ENCODE measurements at regions not wholly inside any gene's neighbourhood (a gene's known extent, or its start where the extent isn't known, plus 50 kb on each side); places are given as distances from the start of the nearest gene placed in this dataset.
A peak's percentile ranks its signal among the peaks of the same experiment; 100 is the strongest.

- POLR2A ChIA-PET, result no interaction called here
- CTCF ChIA-PET, result no interaction called here
- DNase-seq (ENCODE audit: extremely low spot score), result no peak
- TF ChIP-seq, protein P1, sequence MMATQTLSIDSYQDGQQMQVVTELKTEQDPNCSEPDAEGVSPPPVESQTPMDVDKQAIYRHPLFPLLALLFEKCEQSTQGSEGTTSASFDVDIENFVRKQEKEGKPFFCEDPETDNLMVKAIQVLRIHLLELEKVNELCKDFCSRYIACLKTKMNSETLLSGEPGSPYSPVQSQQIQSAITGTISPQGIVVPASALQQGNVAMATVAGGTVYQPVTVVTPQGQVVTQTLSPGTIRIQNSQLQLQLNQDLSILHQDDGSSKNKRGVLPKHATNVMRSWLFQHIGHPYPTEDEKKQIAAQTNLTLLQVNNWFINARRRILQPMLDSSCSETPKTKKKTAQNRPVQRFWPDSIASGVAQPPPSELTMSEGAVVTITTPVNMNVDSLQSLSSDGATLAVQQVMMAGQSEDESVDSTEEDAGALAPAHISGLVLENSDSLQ (IDR thresholded peaks at IDR 0.05), result peak; percentile 49; the same call in 1 of the 2 replicates
- TF ChIP-seq ZNF384 (IDR thresholded peaks at IDR 0.05) (0 out of 2 replicates have a peak, but pooled peaks have one; percentile 21), HDGF (IDR thresholded peaks at IDR 0.05; ENCODE audit: borderline replicate concordance) (no peak), ELF4 (IDR thresholded peaks at IDR 0.05) (no peak), FOXK2 (IDR thresholded peaks at IDR 0.05) (no peak)
Measured at GRCh38 chr5:73370640-73371583, 77.7 kb downstream of the FOXD1 start.

DNA sequence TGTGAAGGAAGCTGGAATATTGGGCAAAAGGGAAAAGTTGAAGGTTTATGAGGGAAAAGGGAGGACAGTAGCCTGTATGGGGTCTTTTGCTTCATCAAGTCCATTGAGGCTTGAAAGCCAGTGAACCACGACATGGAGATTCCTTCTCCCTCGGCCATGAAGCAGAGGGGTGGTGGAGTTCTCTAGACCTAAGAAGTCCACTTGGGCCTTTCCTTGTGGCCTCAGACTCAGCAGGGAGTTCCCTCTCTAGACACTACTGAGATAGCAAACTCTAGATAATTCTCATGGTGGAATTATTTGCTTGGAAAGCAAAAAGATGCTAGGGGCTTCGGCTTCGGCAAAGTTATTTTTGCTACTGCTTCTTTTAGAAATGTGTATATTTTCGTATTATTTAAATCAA is 78.5 kb downstream of the FOXD1 start:
- ChIA-PET POLR2A (no interaction called here), CTCF (no interaction called here)
- TF ChIP-seq LEF1 (IDR thresholded peaks at IDR 0.05; ENCODE audit: borderline replicate concordance), result no peak
- no peak for TF ChIP-seq SUZ12 (IDR thresholded peaks at IDR 0.05)
- TF ChIP-seq ARNT (IDR thresholded peaks at IDR 0.05), result no peak
- TF ChIP-seq CTBP1 (IDR thresholded peaks at IDR 0.05; ENCODE audit: borderline replicate concordance), result no peak
- no peak for TF ChIP-seq L3MBTL2 (conservative IDR thresholded peaks at IDR 0.05)
- no peak for TF ChIP-seq FOXM1 (IDR thresholded peaks at IDR 0.05; ENCODE audit: borderline replicate concordance)
- TF ChIP-seq NFRKB (IDR thresholded peaks at IDR 0.05), result no peak
- no peak for TF ChIP-seq BHLHE40 (IDR thresholded peaks at IDR 0.05; ENCODE audit: borderline replicate concordance)
- no peak for TF ChIP-seq SP1 (IDR thresholded peaks at IDR 0.05)
- no peak for TF ChIP-seq HDGF (IDR thresholded peaks at IDR 0.05; ENCODE audit: borderline replicate concordance)
- TF ChIP-seq ZNF384 (IDR thresholded peaks at IDR 0.05), result no peak
- TF ChIP-seq FOXA1 (IDR thresholded peaks at IDR 0.05), result no peak
- TF ChIP-seq TARDBP (IDR thresholded peaks at IDR 0.05), result no peak
- TF ChIP-seq, protein P1 (IDR thresholded peaks at IDR 0.05), result no peak
- TF ChIP-seq FOXK2 (IDR thresholded peaks at IDR 0.05), result no peak
- no peak for TF ChIP-seq ELF4 (IDR thresholded peaks at IDR 0.05)
- no peak for DNase-seq (ENCODE audit: extremely low spot score)

DNA sequence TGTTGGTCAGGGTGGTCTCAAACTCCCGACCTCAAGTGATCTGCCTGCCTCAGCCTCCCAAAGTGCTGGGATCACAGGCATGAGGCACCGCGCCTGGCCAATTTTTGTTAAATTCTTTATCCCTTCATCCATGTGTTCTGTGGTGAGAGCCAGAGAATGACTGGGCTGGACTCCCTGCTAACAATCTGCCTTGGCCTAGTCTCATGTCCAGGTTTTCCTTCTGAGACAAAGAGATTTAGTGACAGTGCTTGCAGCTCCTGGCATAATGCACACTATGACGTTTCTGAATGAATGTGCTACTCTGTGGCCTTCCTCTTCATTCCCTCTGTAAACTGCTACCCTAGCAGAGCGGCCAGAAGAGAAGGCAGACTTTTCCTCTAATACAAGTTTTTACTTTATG is 79.3 kb downstream of the FOXD1 start:
- CTCF ChIA-PET, result no interaction called here
- TF ChIP-seq ELF4 (IDR thresholded peaks at IDR 0.05) (no peak), TARDBP (IDR thresholded peaks at IDR 0.05) (no peak), CTBP1 (IDR thresholded peaks at IDR 0.05; ENCODE audit: borderline replicate concordance) (no peak)
- no peak for DNase-seq (ENCODE audit: extremely low spot score)
- POLR2A ChIA-PET, result no interaction called here

DNA sequence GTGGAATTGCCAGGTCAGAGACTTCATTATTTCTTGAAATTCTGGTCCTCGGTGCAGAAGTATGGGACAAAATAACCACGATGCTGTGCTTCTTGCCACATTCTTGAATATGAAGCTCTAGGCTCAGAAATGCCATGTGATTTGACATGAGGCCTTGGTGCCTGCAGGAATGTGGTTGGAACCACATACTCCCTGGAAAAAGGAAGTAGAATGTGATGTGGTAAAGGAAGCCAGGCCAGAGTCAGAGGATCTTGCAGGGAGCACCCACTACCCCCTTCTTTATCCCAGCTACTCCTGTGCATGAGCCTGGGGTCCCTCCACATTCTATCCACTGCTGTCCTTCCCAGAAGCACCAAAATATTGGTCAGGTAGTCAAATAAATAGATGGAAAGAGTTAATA is 80.9 kb downstream of the FOXD1 start:
- no peak for DNase-seq (ENCODE audit: extremely low spot score)
- ChIA-PET POLR2A (no interaction called here), CTCF (interaction anchor here (0.6 to 1.0 kb wide), 3 partner anchors 84 to 154 kb away, joined by 3 read pairs; no protein-coding TSS in a partner anchor)

GRCh38 chr5:73365990-73366667 is 82.4 kb downstream of the FOXD1 start:
- DNase-seq (ENCODE audit: extremely low spot score), result no peak
- ChIA-PET POLR2A (interaction anchor here (1.2 kb wide), 1 partner anchor 12 kb away, joined by 4 read pairs; no protein-coding TSS in a partner anchor), CTCF (no interaction called here)
- TF ChIP-seq BHLHE40 (IDR thresholded peaks at IDR 0.05; ENCODE audit: borderline replicate concordance) (no peak), NFRKB (IDR thresholded peaks at IDR 0.05) (no peak), HDGF (IDR thresholded peaks at IDR 0.05; ENCODE audit: borderline replicate concordance) (no peak)

More for the DNA sequence above, 80.9 kb downstream of the FOXD1 start:
- TF ChIP-seq FOXM1 (IDR thresholded peaks at IDR 0.05; ENCODE audit: borderline replicate concordance) (no peak), NFRKB (IDR thresholded peaks at IDR 0.05) (no peak), HDGF (IDR thresholded peaks at IDR 0.05; ENCODE audit: borderline replicate concordance) (no peak), TARDBP (IDR thresholded peaks at IDR 0.05) (no peak), ARNT (IDR thresholded peaks at IDR 0.05) (no peak), L3MBTL2 (conservative IDR thresholded peaks at IDR 0.05) (no peak), ELF4 (IDR thresholded peaks at IDR 0.05) (no peak), SP1 (IDR thresholded peaks at IDR 0.05) (no peak), SUZ12 (IDR thresholded peaks at IDR 0.05) (no peak), ZNF384 (IDR thresholded peaks at IDR 0.05) (no peak), FOXK2 (IDR thresholded peaks at IDR 0.05) (no peak), BHLHE40 (IDR thresholded peaks at IDR 0.05; ENCODE audit: borderline replicate concordance) (no peak), FOXA1 (IDR thresholded peaks at IDR 0.05) (no peak), CTBP1 (IDR thresholded peaks at IDR 0.05; ENCODE audit: borderline replicate concordance) (no peak), LEF1 (IDR thresholded peaks at IDR 0.05; ENCODE audit: borderline replicate concordance) (no peak)
- TF ChIP-seq, protein P1 (IDR thresholded peaks at IDR 0.05), result no peak

DNA sequence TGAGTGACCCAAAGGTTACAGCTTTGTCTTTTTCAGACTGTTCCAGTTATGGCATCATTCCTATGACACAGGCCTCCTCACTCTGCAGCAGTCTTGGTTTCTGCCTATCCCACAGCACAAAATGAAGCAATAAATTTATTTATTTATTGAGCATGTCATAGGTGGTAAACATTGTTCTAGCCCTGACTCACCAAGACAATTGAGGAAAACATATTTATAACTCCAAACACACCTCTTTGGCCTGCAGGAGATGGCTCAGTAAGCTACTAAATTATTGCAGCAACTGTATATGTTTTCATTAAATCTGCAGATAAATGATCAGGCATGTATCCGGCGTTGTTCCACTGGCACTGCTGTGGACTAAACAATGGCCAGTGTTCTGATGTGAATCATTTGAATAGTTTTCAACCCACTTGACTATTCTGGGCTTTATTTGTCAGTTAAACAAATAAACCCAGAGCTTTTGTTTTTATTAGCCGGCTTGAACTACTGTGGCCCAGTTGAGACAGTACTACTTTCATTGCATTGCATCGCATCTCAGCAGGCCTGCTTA is 83.2 kb downstream of the FOXD1 start:
- POLR2A ChIA-PET, result interaction anchor here (0.9 to 1.2 kb wide), 2 partner anchors 13 to 22 kb away, joined by 3 to 4 read pairs; no protein-coding TSS in a partner anchor
- DNase-seq (ENCODE audit: extremely low spot score), result no peak
- CTCF ChIA-PET, result no interaction called here

More for the DNA sequence above, 83.2 kb downstream of the FOXD1 start:
- TF ChIP-seq BHLHE40 (IDR thresholded peaks at IDR 0.05; ENCODE audit: borderline replicate concordance) (no peak), FOXA1 (IDR thresholded peaks at IDR 0.05) (no peak)

Data from HEK293T (cell line).